ENCODE measurements at regions not wholly inside any gene's neighbourhood (a gene's known extent, or its start where the extent isn't known, plus 50 kb on each side); places are given as distances from the start of the nearest gene placed in this dataset.

- TF ChIP-seq CTCF (IDR thresholded peaks at IDR 0.05) (no peak), POLR2A (IDR thresholded peaks at IDR 0.05) (no peak)
- Histone ChIP-seq H3K27me3 (no peaks in the 10 kb centered on the region), H3K36me3 (replicated peaks in 1 of 2) (no peaks in the 10 kb centered on the region), H3K4me3 (no peak overlapping the region), H3K4me1 (replicated peaks in 1 of 2) (no peaks in the 10 kb centered on the region), H3K27ac (no peak overlapping the region), H3K9me3 (replicated peaks in 1 of 3) (no peaks in the 10 kb centered on the region)
- intact Hi-C loops (cut with DNase I), result no loop called here
- DNase-seq, result no peak
- WGBS, 4 donors, result 81 to 94% (median 89%) methylated on average over 1 of the region's 1 CpG
Measured at GRCh38 chr9:102038006-102038405, 299.6 kb upstream of the GRIN3A start.

GRCh38 chr9:102035929-102036328, 297.5 kb upstream of the GRIN3A start:
- H3K36me3 ChIP-seq (replicated peaks in 1 of 2), result no peaks in the 10 kb centered on the region
- intact Hi-C loops (cut with DNase I), result no loop called here
- TF ChIP-seq CTCF (IDR thresholded peaks at IDR 0.05) (no peak), POLR2A (IDR thresholded peaks at IDR 0.05) (no peak)
- H3K9me3 ChIP-seq (replicated peaks in 1 of 3), result no peaks in the 10 kb centered on the region
- H3K27me3 ChIP-seq, result no peaks in the 10 kb centered on the region
- no peak overlapping the region for H3K4me3 ChIP-seq
- H3K4me1 ChIP-seq (replicated peaks in 1 of 2), result no peaks in the 10 kb centered on the region
- H3K27ac ChIP-seq, result no peak overlapping the region
- no peak for DNase-seq

GRCh38 chr9:102032614-102033013, 294.2 kb upstream of the GRIN3A start:
- no peaks in the 10 kb centered on the region for H3K4me1 ChIP-seq (replicated peaks in 1 of 2)
- no peak overlapping the region for H3K4me3 ChIP-seq
- H3K36me3 ChIP-seq (replicated peaks in 1 of 2), result no peaks in the 10 kb centered on the region
- no peaks in the 10 kb centered on the region for H3K9me3 ChIP-seq (replicated peaks in 1 of 3)
- H3K27me3 ChIP-seq, result no peaks in the 10 kb centered on the region
- no peak for DNase-seq
- no peak overlapping the region for H3K27ac ChIP-seq
- intact Hi-C loops (cut with DNase I), result no loop called here
- TF ChIP-seq CTCF (IDR thresholded peaks at IDR 0.05) (no peak), POLR2A (IDR thresholded peaks at IDR 0.05) (no peak)

GRCh38 chr9:102000956-102001355, 262.5 kb upstream of the GRIN3A start:
- H3K9me3 ChIP-seq (replicated peaks in 1 of 3), result no peaks in the 10 kb centered on the region
- H3K36me3 ChIP-seq (replicated peaks in 1 of 2), result no peaks in the 10 kb centered on the region
- 58 to 84% (median 79%) methylated on average over 1 of the region's 1 CpG for WGBS, 4 donors
- no peak overlapping the region for H3K27ac ChIP-seq
- no peak for DNase-seq
- no peak overlapping the region for H3K4me3 ChIP-seq
- no peaks in the 10 kb centered on the region for H3K4me1 ChIP-seq (replicated peaks in 1 of 2)
- TF ChIP-seq POLR2A (IDR thresholded peaks at IDR 0.05) (no peak), CTCF (IDR thresholded peaks at IDR 0.05) (no peak)
- intact Hi-C loops (cut with DNase I), result no loop called here
- no peaks in the 10 kb centered on the region for H3K27me3 ChIP-seq
